BJ (cell line): ENCODE measurements at regions not wholly inside any gene's neighbourhood (a gene's known extent, or its start where the extent isn't known, plus 50 kb on each side); places are given as distances from the start of the nearest gene placed in this dataset.

Experiments used
- CTCF ChIA-PET: fragments of 350-600 bp; formaldehyde crosslinking; extraction: SDS; loops from one replicate; lab custom pipeline; 2021; ENCODE audit warnings: antibody characterized with exemption, inconsistent platforms; lab: Yijun Ruan, JAX
- POLR2A ChIA-PET: fragments of 300-600 bp; sonication (Branson Sonifier 250); formaldehyde crosslinking; extraction: SDS; loops from one replicate; lab custom pipeline; 2021; ENCODE audit warnings: antibody characterized with exemption; lab: Charles Lee
- DNase-seq: peaks from one replicate; pipeline ENCODE4 v3.0.0-alpha.2; 2011; ENCODE audit warnings: low read depth
- H3K27me3 ChIP-seq: 2 replicates; pipeline ENCODE4 v1.6.0; 2011; ENCODE audit warnings: low read length; ENCODE audit not compliant: control insufficient read depth, insufficient read depth
- H3K36me3 ChIP-seq: 2 replicates; pipeline ENCODE4 v1.5.1; 2011; ENCODE audit warnings: low read length; ENCODE audit not compliant: control insufficient read depth, insufficient read depth
- H3K4me3 ChIP-seq: 2 replicates; pipeline ENCODE4 v1.5.1; 2011; ENCODE audit warnings: low read depth, mild to moderate bottlenecking, control low read depth, low read length
- CTCF ChIP-seq: IDR thresholded peaks from 2 replicates; pipeline ENCODE4 v1.5.1; 2011; ENCODE audit warnings: low read depth, mild to moderate bottlenecking, control low read depth, inconsistent platforms, low read length, moderate library complexity; ENCODE audit not compliant: insufficient read depth

- H3K36me3 ChIP-seq, result no peaks in the 10 kb centered on the region
- ChIA-PET CTCF (no interaction called here), POLR2A (no interaction called here)
- TF ChIP-seq CTCF, result no peak
- no peak overlapping the region for H3K4me3 ChIP-seq
- DNase-seq, result no peak
- H3K27me3 ChIP-seq, result no peaks in the 10 kb centered on the region
Observed at GRCh38 chr7:25926451-25926850, 225.5 kb upstream of the NFE2L3 start.

- TF ChIP-seq CTCF, result no peak
- DNase-seq, result no peak
- no peaks in the 10 kb centered on the region for H3K36me3 ChIP-seq
- POLR2A ChIA-PET, result no interaction called here
- CTCF ChIA-PET, result no interaction called here
- no peak overlapping the region for H3K4me3 ChIP-seq
- H3K27me3 ChIP-seq, result no peaks in the 10 kb centered on the region
Observed at GRCh38 chr7:25926891-25927625, 224.9 kb upstream of the NFE2L3 start.

GRCh38 chr7:25927626-25927978 is 224.4 kb upstream of the NFE2L3 start:
- H3K27me3 ChIP-seq, result no peaks in the 10 kb centered on the region
- ChIA-PET CTCF (no interaction called here), POLR2A (no interaction called here)
- no peak overlapping the region for H3K4me3 ChIP-seq
- TF ChIP-seq CTCF, result no peak
- no peak for DNase-seq
- H3K36me3 ChIP-seq, result no peaks in the 10 kb centered on the region

GRCh38 chr7:25928549-25929330 is 223.3 kb upstream of the NFE2L3 start:
- TF ChIP-seq CTCF, result no peak
- H3K4me3 ChIP-seq, result no peak overlapping the region
- no peaks in the 10 kb centered on the region for H3K36me3 ChIP-seq
- CTCF ChIA-PET, result interaction anchor here (0.8 kb wide), 1 partner anchor 34 kb away, joined by 3 read pairs; no protein-coding TSS in a partner anchor
- POLR2A ChIA-PET, result no interaction called here
- H3K27me3 ChIP-seq, result no peaks in the 10 kb centered on the region
- DNase-seq, result no peak

GRCh38 chr7:25929448-25929847 is 222.6 kb upstream of the NFE2L3 start:
- Histone ChIP-seq H3K36me3 (no peaks in the 10 kb centered on the region), H3K27me3 (no peaks in the 10 kb centered on the region), H3K4me3 (no peak overlapping the region)
- no peak for DNase-seq
- TF ChIP-seq CTCF, result no peak
- CTCF ChIA-PET, result interaction anchor here (0.8 to 1.5 kb wide), 4 partner anchors 17 to 38 kb away, joined by 3 to 4 read pairs (median 4); no protein-coding TSS in a partner anchor
- POLR2A ChIA-PET, result no interaction called here
